Breast epithelium (tissue), 3 donors: ENCODE measurements at regions not wholly inside any gene's neighbourhood (a gene's known extent, or its start where the extent isn't known, plus 50 kb on each side); places are given as distances from the start of the nearest gene placed in this dataset.

Experiments
- CTCF ChIP-seq, 3 donors: fragments of 450-650 bp; IDR thresholded peaks; one replicate each; pipeline ENCODE4 v1.5.1; 2016 to 2017; ENCODE audit warnings: antibody characterized with exemption in 3 of 3, mild to moderate bottlenecking in 3 of 3, moderate library complexity in 3 of 3
- POLR2AphosphoS5 ChIP-seq, 3 donors: sonication (generic); formaldehyde crosslinking; IDR thresholded peaks; one replicate each; pipeline ENCODE4 v1.6.1; 2017; ENCODE audit warnings: antibody characterized with exemption in 3 of 3

DNA sequence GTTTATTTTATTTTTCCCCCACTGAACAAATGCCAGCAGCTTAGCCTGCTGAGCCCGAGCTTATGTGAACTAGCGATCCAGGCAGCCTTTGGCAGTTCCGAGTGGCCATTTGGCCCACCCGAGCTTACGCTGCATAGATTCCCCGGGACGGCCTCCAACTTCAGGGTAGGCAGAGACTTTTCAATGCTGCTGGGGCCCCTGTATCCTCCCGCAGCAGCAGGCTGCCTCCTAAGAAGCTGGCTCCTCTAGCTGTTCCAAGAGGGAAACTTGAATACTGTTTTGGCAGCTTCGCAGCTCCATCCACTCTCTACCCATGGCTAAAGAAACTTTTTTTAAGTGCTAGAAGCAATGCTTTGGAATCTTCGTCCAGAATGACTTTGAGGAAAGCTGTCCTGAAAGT is 295.2 kb downstream of the SS18 start:
- TF ChIP-seq CTCF (IDR thresholded peaks at IDR 0.05) = no peak
- TF ChIP-seq POLR2AphosphoS5 (IDR thresholded peaks at IDR 0.05) = no peak
